Psoas muscle (tissue), 7 donors: ENCODE measurements at regions not wholly inside any gene's neighbourhood (a gene's known extent, or its start where the extent isn't known, plus 50 kb on each side); places are given as distances from the start of the nearest gene placed in this dataset.
"Not testable (repeated sequence)": the region's sequence is repeated elsewhere in the genome, so short reads cannot be mapped to it uniquely, and the experiment has no call there.

Experiments used
- ATAC-seq, 4 donors: fragments of 200-7000 bp; cut with Tn5 transposase; one replicate each; pipeline ENCODE4 v1.9.1; 2020; ENCODE audit warnings: moderate library complexity in 3 of 4, mild to moderate bottlenecking in 2 of 4
- DNase-seq, 2 donors: peaks; one replicate each; pipeline ENCODE4 v3.0.0-alpha.2; 2020
- H3K27ac ChIP-seq: fragments of 200-600 bp; one replicate; pipeline ENCODE4 v1.8.0; 2022
- H3K27me3 ChIP-seq, 3 donors: fragments of 200-600 bp in 1 of 3; one replicate each; pipeline versions ENCODE4 v1.6.1 to v1.8.0; 2013 to 2022; ENCODE audit warnings: low read length in 2 of 3, mild to moderate bottlenecking in 2 of 3, moderate library complexity in 1 of 3; ENCODE audit not compliant: insufficient read depth in 3 of 3
- H3K36me3 ChIP-seq, 2 donors: fragments of 200-600 bp in 1 of 2; one replicate each; pipeline versions ENCODE4 v1.6.1 to v1.8.0; 2013 to 2022; ENCODE audit warnings: low read depth in 1 of 2, mild to moderate bottlenecking in 1 of 2, moderate library complexity in 1 of 2; ENCODE audit not compliant: insufficient read depth in 1 of 2
- H3K4me1 ChIP-seq: fragments of 200-600 bp; one replicate; pipeline ENCODE4 v1.8.0; 2022
- H3K4me3 ChIP-seq: fragments of 200-600 bp; one replicate; pipeline ENCODE4 v1.8.0; 2022; ENCODE audit warnings: mild to moderate bottlenecking
- H3K9me3 ChIP-seq: fragments of 200-600 bp; one replicate; pipeline ENCODE4 v1.8.0; 2022
- CTCF ChIP-seq: fragments of 200-600 bp; IDR thresholded peaks from one replicate; pipeline ENCODE4 v1.8.0; 2022; ENCODE audit warnings: antibody characterized with exemption
- WGBS, 3 donors: extraction: QIAGEN DNeasy Blood & Tissue Kit; methylation state at CpG; one replicate each; pipeline versions ENCODE4 v1.1.6 to v1.1.7; 2013; 5-methylcytosine and 5-hydroxymethylcytosine counted together
- intact Hi-C, 2 donors: fragments of 100-400 bp; cut with DNase I; formaldehyde crosslinking; loops; one replicate each; pipeline versions ENCODE4 v1.11.0 to v1.14.2; 2022
- donor health status: healthy with polysubstance abuse.
- donor health status: DM: no; HTN: no; CAD: no; lungs with moderate emphysema.
- donor health status: Bipolar disorder and iron deficiency.
- donor health status: healthy.
- donor health status: DM: yes; HTN: yes; CAD: no.
- donor health status: DM: no; HTN: no; CAD: no.
- donor health status: DM: yes; HTN: yes; CAD: no.

- no peak overlapping the region for H3K4me3 ChIP-seq
- H3K27ac ChIP-seq: no peak overlapping the region
- H3K9me3 ChIP-seq: no peaks in the 10 kb centered on the region
- no peaks in the 10 kb centered on the region for H3K36me3 ChIP-seq
- TF ChIP-seq CTCF: no peak
- ATAC-seq: no peak
- intact Hi-C loops: no loop called here
- no peaks in the 10 kb centered on the region for H3K27me3 ChIP-seq
- WGBS, 3 donors: 53 to 81% (median 71%) methylated on average over 3 of the region's 3 CpGs
- no peak for DNase-seq
- no peaks in the 10 kb centered on the region for H3K4me1 ChIP-seq
These were observed 488.1 kb upstream of the ARX start for GRCh38 chrX:25503826-25504225.

GRCh38 chrX:25507801-25508200, 492.0 kb upstream of the ARX start:
- WGBS, 3 donors: 71 to 77% (median 76%) methylated on average over 2 of the region's 2 CpGs
- Histone ChIP-seq H3K27ac (no peak overlapping the region), H3K4me3 (no peak overlapping the region), H3K27me3 (no peaks in the 10 kb centered on the region), H3K36me3 (no peaks in the 10 kb centered on the region), H3K4me1 (no peaks in the 10 kb centered on the region), H3K9me3 (no peaks in the 10 kb centered on the region)
- no peak for TF ChIP-seq CTCF
- intact Hi-C loops: no loop called here
- DNase-seq (no peak), ATAC-seq (no peak)

GRCh38 chrX:25519258-25519657, 503.5 kb upstream of the ARX start:
- no peak overlapping the region for H3K27ac ChIP-seq

GRCh38 chrX:25522443-25523010, 506.8 kb upstream of the ARX start:
- H3K4me1 ChIP-seq, H3K9me3 ChIP-seq, intact Hi-C loops, ATAC-seq, H3K4me3 ChIP-seq, H3K36me3 ChIP-seq, H3K27ac ChIP-seq, DNase-seq, H3K27me3 ChIP-seq: not testable (repeated sequence)
- 79 to 88% (median 87%) methylated on average over 20 of the region's 20 CpGs for whole genome bisulfite sequencing, 3 donors

More at GRCh38 chrX:25519258-25519657, 503.5 kb upstream of the ARX start:
- no peaks in the 10 kb centered on the region for H3K4me1 ChIP-seq
- intact Hi-C loops: no loop called here
- ATAC-seq: no peak
- no peak for DNase-seq
- WGBS, 3 donors: 54 to 58% (median 55%) methylated on average over 2 of the region's 2 CpGs
- no peaks in the 10 kb centered on the region for H3K27me3 ChIP-seq
- H3K36me3 ChIP-seq: no peaks in the 10 kb centered on the region
- no peak for TF ChIP-seq CTCF
- H3K9me3 ChIP-seq: no peaks in the 10 kb centered on the region
- H3K4me3 ChIP-seq: no peak overlapping the region

GRCh38 chrX:25523574-25524540, 508.1 kb upstream of the ARX start:
- no peaks in the 10 kb centered on the region for H3K4me1 ChIP-seq
- peak; percentile 19 for TF ChIP-seq CTCF
- no peak for DNase-seq
- H3K9me3 ChIP-seq: no peaks in the 10 kb centered on the region
- intact Hi-C loops: no loop called here
- WGBS, 3 donors: 17 to 26% (median 17%) methylated on average over 7 of the region's 7 CpGs
- no peak overlapping the region for H3K4me3 ChIP-seq
- no peak for ATAC-seq
- peaks cover 0 to 3% (median 0%) of the 10 kb centered on the region in 3 donors for H3K27me3 ChIP-seq
- no peaks in the 10 kb centered on the region for H3K36me3 ChIP-seq
- H3K27ac ChIP-seq: no peak overlapping the region
